GM19467 (cell line): ENCODE measurements at regions not wholly inside any gene's neighbourhood (a gene's known extent, or its start where the extent isn't known, plus 50 kb on each side); places are given as distances from the start of the nearest gene placed in this dataset.

Experiments
- ATAC-seq: cut with Tn5 transposase; IDR thresholded peaks from one replicate; pipeline ENCODE4 v1.9.1; 2021; ENCODE audit warnings: mild to moderate bottlenecking, moderate library complexity; ENCODE audit not compliant: unreplicated experiment

DNA sequence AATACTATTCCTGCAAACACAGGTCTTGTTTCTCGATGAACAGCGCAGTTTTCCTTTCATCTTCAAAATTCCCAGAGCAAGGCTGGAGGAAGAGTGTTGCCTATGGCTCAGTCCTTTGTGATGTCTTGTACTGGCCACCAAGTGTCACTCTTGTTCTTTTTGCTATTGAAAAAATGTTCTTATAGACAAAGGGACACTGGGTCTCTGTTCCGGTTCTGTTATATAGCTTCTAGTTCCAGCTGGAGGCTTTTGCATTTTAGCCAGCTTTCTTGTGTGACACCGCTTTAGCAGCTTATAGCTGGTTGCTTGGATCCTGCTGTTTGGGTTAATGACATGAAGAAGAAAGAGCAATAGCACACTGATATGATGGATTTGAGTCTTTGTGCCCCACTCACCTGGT, 343.7 kb upstream of the KCNN2 start:
- no peak for ATAC-seq

DNA sequence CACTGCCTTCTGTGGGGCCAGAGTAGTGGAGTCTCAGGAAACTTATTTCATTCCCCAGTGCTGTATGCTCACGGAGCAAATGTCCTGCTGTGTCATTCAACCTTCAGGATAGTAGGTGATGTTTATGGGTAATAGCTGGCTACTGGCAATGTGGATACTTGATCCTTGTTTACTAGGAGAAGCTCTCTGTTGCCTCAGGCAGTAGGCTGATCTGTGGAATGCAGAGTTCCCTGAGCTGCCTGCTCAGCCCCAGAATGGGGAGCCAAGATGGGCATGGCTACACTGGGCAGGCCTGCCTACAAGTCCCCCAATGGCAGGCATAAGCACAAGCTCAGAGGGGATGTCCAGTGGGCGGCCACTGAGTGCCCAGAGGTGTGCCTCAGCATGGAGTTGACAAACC, 323.1 kb upstream of the KCNN2 start:
- ATAC-seq: no peak

DNA sequence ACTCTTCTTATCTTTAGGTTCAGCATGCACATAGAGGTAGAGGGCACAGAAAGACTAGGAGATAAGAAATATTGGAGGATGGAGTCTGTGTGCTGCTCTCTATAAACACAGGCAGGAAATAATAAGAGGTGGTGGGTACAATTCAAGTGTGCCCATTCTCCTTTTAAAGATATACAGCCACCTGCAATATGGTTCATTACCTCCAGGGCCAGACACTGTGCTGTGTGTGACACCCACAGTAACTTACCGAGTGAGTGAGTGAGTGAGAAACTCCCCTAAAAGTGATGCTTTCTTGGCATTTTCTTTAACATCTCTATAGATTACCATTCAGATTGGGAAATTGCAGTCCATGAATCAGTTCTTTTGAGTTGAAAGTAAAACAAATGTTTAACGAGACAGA, 311.8 kb upstream of the KCNN2 start:
- ATAC-seq: no peak

DNA sequence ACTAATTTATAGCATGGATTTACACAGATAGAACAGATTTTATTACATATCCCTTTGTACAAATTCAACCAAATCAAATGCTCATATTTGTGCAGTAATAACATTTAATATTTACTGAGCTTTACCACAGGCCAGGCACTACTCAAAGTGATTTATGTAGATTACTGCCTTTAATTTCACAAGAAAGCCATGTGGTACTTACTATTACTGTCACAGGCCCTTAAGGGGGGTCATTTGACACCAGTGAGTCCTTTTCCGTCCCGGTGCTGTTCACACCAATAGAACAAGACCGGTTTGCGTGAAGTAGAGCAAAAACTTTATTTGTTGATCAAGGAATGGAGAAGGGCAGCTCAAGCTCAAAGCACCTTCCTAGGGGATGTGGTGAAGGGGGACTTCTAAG, 308.5 kb upstream of the KCNN2 start:
- no peak for ATAC-seq

DNA sequence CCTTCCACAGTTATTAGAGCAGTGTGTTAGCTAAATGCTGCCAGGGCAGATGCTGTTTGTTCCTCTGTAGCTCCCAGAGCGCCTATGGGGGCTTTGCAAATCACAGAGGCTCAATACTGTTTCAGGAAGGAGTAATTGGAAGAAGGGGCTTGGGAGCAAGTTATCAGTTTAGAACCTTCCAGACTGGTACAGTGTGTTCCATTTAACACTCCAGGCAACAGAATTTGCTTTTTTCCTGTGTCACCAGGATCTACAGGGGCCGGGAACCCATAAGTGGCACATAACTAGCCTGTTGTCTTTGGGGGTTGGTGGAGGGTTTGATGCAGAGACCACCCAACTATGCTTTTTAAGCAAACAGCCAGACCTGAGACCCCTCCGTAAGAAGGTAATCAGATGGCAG, 307.3 kb upstream of the KCNN2 start:
- no peak for ATAC-seq

DNA sequence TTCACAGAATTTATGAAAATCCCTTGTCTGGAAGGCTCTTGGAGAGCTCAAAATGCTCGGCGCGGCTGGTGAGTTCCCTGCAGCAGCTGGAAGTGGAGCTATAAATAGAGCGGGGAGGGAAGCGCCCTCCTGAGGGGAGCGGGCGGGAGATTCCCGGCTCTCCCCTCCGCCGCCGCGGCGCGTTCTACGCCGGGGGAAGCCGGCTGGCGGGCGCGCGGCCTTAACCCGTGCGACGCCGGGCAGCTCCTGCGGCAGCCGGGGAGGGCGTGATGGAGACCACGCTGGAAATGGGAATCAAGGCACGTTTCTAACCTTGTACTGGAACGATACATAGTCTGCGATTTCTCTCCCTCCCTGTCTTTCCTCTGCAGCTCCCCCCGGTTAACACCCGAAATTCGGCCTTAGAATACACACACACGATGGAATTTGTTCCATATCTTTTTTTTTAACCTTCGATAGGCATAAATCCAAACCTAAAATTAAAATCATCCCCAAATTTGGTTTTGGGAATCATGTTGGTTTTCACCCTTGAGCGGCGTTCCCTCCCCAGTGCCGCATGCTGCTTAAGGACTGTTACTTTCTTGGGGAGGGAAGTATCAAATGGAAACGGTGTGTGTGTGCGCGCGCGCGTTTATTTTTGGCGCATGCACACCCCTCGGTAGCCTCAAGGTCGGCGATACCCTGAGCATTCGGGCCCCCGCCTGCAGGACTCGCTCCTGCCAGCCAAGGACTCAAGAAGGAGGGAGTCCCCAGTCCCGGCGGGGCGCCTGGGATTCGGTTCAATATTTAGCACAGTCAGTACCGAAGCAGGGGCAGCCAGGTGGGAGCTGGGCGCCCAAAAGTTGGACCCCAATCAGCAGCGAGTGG, 306.3 kb upstream of the KCNN2 start:
- ATAC-seq: no peak

DNA sequence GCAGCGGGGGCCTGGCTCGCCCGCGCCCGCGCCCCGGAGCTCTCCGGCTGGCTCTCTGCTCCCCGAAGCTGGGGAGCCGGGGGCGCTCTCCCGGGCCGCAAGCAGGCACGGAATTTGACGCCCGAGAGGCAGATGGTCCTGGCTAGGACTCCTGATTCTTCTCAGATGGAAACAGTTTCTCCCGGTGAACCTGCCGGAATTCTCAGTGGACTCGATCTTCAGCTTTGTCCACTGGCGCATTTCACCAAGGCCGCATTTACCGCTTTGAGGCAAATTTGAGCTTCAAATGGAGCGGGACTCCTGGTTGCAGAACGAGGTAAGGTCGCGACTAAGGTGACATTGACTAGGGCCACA, 305.7 kb upstream of the KCNN2 start:
- no peak for ATAC-seq

DNA sequence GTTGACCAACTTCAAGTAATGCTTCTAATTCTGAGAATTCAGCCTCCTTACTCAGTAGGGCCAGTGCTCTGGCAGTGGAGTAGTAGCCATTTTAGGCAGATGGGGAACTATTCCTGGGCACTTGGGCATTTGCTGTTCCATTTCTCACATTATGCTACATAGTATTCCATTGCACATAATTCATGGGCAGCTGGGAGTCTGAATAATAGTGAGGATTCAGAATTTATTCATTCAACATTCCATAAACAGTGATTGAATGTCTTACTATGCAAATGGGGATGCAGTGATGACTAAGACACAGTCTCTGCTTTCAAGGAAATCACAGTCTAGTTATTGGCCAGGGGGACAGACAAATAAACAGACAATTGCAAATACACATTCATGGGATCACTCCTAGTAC, 301.0 kb upstream of the KCNN2 start:
- ATAC-seq: no peak

DNA sequence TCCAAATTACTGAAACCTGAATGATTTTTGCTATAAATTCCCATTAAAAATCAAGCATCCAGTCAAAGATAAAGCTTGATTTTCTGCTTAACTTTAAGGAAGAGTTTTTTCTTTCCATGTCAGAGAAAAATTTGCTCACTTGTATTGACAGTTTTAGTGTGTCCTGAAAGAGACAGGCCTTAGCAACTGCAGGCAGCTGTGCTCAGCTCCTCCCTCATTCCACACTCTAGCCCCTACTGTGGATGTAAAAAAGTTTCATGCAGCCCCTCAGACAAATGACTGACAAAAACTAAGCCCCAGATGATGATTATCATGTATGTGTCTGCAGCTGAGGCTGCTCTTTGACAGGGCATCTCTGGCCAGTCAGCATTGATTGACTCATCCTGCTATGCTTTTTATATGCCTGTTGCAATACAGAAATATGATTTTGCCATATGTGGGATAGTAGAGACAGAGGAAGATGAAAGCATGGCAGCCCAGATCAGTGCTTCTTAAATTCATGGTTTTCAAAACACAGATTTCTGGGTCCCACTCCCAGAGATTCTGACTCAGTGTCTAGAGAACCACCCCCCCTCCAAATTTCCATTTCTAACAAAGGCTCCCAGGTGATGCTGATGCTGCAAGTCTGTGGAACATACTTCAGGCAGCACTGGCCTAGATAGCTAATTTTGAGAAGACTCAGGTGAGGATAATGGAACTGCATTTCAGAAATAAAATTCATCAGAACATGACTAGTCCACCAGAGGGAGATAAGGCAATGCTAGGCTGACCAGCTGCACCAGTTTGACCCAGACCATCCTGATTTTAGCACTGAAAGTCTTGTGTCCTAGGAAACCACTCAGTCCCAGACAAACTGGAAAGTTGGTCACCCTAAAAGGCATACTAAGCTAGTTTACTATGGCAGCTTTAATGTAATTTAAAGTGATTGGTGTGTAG, 298.7 kb upstream of the KCNN2 start:
- ATAC-seq: no peak

DNA sequence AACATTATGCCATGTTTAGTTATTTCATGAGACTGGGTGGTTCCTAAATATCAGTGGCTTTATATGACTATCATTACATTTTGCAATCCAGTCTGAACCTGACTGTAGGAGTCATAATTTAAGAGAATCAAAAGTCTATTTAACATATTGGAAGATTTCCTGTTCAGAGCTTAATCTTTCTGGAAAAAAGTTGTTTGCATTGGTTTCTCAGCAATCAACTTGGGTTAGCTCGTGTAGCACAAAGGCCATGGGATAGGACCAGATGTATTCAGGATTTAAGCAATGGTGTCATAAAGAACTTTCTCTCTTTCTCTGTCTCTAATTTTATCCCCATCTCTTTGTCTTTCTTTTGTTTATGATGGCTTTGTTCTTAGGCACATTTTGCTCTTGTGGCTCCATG, 296.0 kb upstream of the KCNN2 start:
- ATAC-seq: no peak

DNA sequence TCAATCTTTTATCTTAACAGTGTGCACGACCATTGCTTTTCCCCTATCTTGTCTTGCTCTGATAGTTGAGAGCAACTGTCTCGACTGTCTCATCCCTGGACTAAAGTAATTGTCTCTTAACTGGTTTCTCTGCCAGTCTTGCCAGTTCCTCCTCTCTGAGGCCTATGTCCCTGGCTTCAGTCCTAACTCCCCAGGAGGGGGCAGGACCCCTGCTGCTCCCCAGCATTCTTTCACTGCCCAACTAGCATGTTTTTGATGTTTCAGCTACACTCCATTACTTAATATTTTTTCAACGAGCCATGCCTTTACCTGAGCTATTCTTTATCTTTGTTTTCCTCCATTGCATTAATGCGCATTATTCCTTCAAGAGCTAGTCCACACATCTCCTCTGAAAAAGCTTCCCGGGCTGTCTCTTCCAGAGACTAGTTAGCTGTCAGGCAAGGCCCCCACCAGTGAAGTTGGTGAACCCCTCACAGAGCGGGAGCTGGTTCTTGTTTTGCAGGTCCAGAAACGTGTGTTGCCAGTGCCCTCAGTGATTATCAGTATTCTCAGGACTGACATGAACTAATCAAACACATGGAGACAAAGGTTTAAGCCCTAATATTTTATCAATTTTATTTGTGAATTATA, 291.7 kb upstream of the KCNN2 start:
- no peak for ATAC-seq

DNA sequence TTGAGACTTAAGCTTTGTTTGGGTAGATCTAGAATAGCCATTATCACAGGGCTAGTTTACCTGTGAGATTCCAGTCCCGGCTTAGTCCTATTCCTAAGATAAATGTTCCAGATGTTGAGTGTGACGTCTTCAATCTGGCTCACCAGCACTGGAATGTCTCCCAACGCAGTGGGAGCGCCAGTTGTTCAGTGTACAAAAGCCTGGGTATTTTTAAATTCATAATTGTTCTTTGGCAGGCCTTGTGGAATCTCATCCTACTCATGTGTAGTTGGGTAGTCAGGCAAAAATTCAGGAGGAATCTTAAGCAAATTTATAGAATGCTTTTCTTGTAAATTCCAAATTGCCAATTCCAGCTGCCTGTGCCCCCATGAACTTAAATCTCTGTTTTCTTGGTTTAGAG, 272.6 kb upstream of the KCNN2 start:
- ATAC-seq: no peak

DNA sequence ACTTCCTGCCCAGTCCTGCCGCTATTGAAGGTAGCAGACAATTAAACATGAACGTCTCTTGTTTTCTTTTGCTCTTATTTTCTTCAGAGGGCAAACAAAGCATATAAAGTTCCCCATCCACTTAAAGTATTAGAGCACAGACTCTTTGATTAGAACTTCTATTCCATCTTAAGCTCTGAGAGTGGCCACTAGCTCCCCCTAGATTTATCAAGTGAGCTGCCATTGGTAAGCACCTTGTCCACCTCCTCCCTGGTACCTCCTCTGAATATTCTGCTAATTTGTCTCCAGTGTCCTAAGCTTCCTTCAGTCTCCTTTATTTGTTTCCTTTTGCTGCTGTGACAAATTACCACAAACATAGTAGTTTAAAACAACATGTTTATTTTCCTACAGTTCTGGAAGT, 264.3 kb upstream of the KCNN2 start:
- no peak for ATAC-seq

DNA sequence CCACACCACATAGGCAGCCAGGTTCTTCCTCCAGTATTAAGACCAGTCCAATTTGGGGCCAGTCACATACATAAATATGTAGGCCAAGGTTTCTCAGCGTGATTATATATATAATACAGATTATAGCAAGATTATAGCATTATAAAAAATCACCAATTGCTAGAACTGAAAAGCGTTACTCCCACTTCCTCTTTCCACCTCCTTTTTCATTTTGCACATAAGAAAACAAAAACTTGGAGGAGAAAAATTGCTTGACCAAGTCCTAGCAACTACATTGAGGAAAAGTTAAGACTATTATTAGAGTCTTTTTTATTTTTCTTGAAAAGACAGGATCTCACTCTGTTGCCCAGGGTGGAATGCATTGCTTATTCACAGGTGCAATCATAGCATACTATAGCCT, 262.7 kb upstream of the KCNN2 start:
- ATAC-seq: no peak

DNA sequence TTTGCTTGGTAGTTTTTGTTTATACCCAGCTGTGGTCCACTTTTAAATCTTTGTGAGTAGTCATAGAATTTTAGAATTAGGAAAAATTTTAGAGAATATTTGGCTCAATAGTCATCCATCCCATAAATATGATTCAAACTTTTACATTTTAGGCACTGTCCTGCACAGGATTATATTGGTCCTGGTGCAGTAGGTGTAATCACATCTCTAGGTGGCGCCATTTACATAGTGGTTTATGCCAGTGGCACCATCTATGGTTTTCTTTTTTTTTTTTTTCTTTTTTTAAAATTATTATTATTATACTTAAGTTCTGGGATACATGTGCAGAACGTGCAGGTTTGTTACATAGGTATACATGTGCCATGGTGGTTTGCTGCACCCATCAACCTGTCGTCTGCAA, 260.7 kb upstream of the KCNN2 start:
- ATAC-seq: no peak

DNA sequence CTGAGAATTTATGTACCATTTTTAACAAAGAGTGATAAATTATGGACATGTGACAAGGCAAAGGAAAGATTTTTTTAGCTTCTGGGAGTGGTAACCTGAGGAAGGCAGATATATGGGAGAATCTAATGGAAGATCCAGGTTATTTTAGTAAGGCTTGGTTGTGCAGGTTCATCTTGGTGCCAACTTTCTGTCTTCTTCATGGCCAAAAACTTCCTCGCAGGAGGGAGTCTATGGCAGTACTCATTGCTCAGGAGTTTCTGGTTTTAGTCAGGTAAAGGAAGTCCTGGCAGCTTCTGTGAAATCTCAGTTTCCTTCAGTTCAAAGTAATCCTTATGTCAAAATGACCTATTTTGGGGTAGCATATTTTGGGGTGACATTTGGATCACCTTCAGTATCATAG, 248.3 kb upstream of the KCNN2 start:
- ATAC-seq: no peak

DNA sequence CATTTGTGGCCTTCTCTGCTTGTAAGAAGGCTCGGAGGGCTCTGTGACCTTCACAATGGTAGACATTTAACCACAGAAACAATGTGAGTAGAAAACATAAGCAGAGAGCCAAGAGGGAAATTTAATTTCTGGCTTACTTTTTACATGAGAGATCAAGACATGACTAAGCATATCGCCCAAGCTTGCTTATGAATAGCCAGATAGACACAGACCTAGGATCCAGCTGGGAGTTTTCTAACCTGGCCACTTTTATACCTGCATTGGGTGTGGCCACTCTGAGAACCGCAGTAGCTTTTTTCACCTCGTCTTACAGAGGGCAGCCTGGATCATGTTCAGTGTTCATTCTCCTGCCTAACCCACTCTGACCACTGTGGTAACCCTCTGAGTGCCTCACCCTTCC, 244.9 kb upstream of the KCNN2 start:
- no peak for ATAC-seq

DNA sequence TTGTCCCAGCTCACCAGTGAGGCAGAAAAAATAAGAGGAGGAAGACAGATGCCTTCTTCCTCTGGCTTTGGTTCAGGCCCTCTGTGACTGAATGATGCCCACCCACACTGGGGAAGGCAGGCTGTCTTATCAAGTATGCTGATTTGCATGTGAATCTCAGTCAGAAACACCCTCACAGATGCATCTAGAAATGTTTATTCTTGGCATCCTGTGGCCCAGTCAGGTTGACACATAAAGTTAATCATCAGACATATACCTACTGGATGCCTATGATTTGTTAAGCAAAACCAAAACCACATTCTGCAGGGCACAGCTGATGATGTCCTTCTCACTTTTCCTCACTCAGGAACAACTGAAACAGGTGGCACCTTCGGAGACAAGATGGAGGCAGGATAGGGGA, 243.4 kb upstream of the KCNN2 start:
- ATAC-seq: peak; percentile 49

DNA sequence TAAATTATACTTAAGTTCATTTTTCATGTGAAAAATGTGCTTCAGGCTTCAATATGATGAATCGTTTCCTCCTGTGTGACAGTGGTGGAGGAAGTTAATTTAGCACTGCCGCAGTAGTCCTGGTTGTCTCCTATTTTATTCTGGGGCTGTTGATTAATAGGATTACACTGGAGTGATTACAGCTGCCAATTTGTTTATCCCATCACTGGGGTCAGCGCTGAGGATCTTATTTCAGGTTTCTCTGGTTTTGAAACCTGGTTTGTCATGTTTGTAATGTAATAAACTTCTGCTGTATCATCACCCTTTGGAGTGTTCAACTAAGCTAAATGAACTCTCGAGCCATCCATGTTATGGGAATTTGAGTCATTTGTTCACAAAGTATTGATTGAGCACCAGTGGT, 241.7 kb upstream of the KCNN2 start:
- no peak for ATAC-seq

DNA sequence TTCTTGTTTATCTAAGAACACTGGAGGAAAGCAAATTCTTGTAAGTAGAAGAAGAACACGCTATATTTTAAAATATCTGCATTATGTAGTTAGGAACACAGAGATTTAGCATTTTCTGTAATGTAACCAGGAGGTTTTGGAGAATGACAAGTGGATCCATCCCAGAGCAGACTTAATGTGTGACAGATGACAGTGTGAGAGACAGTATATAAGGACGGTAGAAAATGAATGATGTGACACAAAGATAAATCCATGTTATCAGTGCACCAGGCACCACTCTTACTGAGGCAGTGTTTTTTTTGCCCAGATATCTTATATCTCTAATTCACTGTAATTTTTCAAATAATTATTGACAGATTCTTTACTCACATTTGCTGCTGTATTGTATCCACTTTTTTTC, 239.0 kb upstream of the KCNN2 start:
- no peak for ATAC-seq

DNA sequence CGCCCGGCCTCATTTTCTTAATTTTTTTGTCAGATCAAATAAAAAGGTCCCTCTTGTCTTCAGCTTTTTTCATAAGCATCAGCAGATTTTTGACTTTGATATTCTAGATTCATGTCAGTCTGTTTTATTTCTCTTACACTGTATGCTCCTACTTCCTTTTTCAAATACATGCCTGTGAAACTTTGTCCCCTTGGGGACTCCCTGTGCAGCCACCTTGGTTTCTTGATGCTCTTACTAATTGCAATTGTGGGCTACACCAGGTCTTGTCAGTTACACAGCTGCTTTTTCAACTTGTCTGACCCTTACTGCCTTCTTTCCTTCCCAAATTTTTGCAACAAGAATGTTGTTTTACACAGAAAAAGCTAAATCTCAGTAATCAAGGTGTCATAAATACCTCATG, 238.2 kb upstream of the KCNN2 start:
- ATAC-seq: no peak

DNA sequence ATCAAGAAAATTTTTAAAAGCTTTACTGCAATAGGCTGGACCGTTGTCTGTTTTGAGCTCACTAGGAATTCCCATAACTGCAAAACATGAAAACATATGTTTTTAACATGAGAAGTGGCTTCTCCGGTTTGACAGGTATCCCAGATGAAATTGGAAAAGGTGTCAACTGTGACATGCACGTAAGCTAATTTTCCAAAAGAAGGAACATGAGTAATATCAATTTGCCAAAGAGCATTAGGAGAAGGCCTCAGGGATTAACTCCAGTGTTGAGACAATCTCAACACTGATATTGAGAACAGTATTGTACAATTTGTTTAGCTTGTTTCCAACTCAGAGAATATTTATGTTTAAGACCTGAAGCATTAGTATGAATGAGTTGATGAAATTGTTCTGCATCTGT, 215.5 kb upstream of the KCNN2 start:
- no peak for ATAC-seq
